HFFc6 (cell line): ENCODE measurements at regions not wholly inside any gene's neighbourhood (a gene's known extent, or its start where the extent isn't known, plus 50 kb on each side); places are given as distances from the start of the nearest gene placed in this dataset.

ENCODE experiments used
- DNase-seq: peaks from one replicate; pipeline ENCODE4 v3.0.0-alpha.2; 2018
- H3K27ac Mint-ChIP-seq: 2 replicates; pipeline ENCODE4 v1.8.0; 2020; ENCODE audit warnings: mild to moderate bottlenecking, mixed read lengths
- H3K27me3 Mint-ChIP-seq: 2 replicates; pipeline ENCODE4 v1.8.0; 2021; ENCODE audit warnings: mild to moderate bottlenecking, moderate library complexity, mixed read lengths; ENCODE audit not compliant: insufficient read depth
- H3K36me3 Mint-ChIP-seq: 2 replicates; pipeline ENCODE4 v1.8.0; 2021; ENCODE audit warnings: low read depth, mixed read lengths
- H3K4me1 Mint-ChIP-seq: 2 replicates; pipeline ENCODE4 v1.8.0; 2020; ENCODE audit warnings: low read depth, mixed read lengths
- H3K4me3 Mint-ChIP-seq: 2 replicates; pipeline ENCODE4 v1.8.0; 2020; ENCODE audit warnings: mild to moderate bottlenecking, moderate library complexity, mixed read lengths
- H3K9me3 Mint-ChIP-seq: 2 replicates; pipeline ENCODE4 v1.8.0; 2020; ENCODE audit warnings: mild to moderate bottlenecking, mixed read lengths
- TF ChIP-seq, protein P1 (sequence below): fragments of 200-600 bp; sonication (generic); IDR thresholded peaks from 2 replicates; pipeline ENCODE4 v1.5.0; 2021; ENCODE audit warnings: antibody characterized with exemption, mild to moderate bottlenecking

DNA sequence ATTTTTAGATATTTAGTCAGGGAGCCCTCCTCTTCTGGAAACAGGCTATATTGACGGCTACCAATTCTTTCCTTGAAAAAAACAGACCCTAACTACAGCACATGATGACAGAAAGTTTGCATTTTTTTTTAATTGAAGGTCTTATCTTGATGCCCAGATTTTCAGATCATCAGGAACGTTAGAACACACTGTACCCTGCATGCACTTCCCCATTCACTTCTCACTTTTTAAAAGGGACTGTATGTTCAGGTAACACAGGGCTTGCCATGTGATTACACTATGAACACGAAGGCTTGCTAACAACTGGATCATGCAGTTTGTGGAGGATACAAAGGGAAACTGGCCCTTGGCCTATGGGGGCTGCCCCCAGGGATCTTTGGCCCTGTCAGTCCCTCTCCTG is 92.6 kb downstream of the RPS29 start:
- H3K4me3 Mint-ChIP-seq = no peak overlapping the region
- TF ChIP-seq, protein P1, sequence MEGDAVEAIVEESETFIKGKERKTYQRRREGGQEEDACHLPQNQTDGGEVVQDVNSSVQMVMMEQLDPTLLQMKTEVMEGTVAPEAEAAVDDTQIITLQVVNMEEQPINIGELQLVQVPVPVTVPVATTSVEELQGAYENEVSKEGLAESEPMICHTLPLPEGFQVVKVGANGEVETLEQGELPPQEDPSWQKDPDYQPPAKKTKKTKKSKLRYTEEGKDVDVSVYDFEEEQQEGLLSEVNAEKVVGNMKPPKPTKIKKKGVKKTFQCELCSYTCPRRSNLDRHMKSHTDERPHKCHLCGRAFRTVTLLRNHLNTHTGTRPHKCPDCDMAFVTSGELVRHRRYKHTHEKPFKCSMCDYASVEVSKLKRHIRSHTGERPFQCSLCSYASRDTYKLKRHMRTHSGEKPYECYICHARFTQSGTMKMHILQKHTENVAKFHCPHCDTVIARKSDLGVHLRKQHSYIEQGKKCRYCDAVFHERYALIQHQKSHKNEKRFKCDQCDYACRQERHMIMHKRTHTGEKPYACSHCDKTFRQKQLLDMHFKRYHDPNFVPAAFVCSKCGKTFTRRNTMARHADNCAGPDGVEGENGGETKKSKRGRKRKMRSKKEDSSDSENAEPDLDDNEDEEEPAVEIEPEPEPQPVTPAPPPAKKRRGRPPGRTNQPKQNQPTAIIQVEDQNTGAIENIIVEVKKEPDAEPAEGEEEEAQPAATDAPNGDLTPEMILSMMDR = no peak
- no peak overlapping the region for H3K27ac Mint-ChIP-seq
- no peaks in the 10 kb centered on the region for H3K9me3 Mint-ChIP-seq
- no peaks in the 10 kb centered on the region for H3K36me3 Mint-ChIP-seq
- peaks cover 19% of the 10 kb centered on the region; the same call in 1 of the 2 replicates for H3K27me3 Mint-ChIP-seq
- no peak for DNase-seq
- no peaks in the 10 kb centered on the region for H3K4me1 Mint-ChIP-seq

DNA sequence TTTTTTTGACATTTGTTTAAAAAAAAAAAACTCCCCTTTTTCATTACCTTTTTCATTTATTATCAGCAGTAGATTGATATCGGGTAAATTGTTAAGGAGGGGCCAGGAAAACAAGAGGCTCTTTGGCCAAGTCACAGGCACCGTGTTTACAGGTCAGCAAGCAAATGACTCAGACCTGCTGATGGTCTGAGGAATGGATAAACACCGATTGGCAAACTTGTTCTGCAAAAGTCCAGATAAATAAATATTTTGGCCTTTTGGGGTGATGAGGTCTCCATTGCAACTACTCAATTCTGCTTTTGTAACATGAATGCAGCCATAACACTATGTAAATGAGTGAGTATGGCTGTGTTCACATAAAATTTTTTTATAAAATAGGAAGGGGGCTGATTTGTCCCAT is 94.0 kb downstream of the RPS29 start:
- Mint-ChIP-seq H3K4me3 (no peak overlapping the region), H3K27me3 (peaks cover 19% of the 10 kb centered on the region; the same call in 1 of the 2 replicates), H3K9me3 (no peaks in the 10 kb centered on the region), H3K4me1 (no peaks in the 10 kb centered on the region), H3K36me3 (no peaks in the 10 kb centered on the region), H3K27ac (no peak overlapping the region)
- TF ChIP-seq, protein P1 = no peak
- no peak for DNase-seq

DNA sequence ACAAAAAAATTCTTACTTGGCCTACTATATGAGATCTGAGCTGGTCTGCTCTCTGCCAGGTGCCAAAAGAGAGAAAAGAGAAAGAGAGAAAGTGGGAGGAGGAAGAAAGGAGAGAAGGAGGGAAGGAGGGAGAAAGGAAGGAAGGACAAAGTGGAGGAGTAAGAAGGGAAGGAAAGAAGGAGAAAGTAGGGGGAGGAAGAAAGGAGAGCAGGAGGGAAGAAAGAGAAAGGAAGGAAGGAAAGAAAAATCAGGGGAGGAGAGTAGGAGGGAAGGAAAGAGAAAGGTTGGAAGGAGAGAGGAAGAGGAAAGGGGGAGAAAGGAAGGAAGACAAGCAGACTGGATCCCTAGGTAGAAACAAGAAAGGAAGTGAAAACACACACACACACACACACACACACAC is 96.8 kb downstream of the RPS29 start:
- Mint-ChIP-seq H3K27ac (no peak overlapping the region), H3K4me1 (no peaks in the 10 kb centered on the region), H3K9me3 (no peaks in the 10 kb centered on the region), H3K36me3 (no peaks in the 10 kb centered on the region), H3K27me3 (peaks cover 13% of the 10 kb centered on the region; the same call in 1 of the 2 replicates), H3K4me3 (no peak overlapping the region)
- DNase-seq = no peak
- TF ChIP-seq, protein P1 = no peak

DNA sequence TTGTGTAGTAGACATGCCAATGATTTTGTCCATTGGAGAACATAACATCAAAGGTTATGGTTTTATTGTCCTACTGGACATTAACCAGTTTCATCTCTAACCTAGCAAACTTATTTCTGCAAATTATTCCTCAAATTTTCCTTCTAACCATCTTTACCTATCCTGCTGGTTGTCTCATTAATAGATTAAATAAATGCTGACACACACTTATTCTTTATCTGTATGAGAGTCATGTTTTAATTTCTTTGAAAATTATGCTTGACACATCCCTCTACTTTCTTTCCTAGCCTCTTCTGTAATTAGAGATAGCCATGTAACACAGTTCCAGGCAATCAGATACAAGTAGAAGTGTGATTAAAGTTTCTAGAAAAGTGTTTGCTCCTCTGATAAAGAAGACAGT is 98.9 kb downstream of the RPS29 start:
- H3K27me3 Mint-ChIP-seq = peaks cover 7% of the 10 kb centered on the region; the same call in 1 of the 2 replicates
- no peak overlapping the region for H3K4me3 Mint-ChIP-seq
- no peaks in the 10 kb centered on the region for H3K9me3 Mint-ChIP-seq
- DNase-seq = no peak
- H3K4me1 Mint-ChIP-seq = no peaks in the 10 kb centered on the region
- no peak overlapping the region for H3K27ac Mint-ChIP-seq
- TF ChIP-seq, protein P1 = no peak
- H3K36me3 Mint-ChIP-seq = no peaks in the 10 kb centered on the region

DNA sequence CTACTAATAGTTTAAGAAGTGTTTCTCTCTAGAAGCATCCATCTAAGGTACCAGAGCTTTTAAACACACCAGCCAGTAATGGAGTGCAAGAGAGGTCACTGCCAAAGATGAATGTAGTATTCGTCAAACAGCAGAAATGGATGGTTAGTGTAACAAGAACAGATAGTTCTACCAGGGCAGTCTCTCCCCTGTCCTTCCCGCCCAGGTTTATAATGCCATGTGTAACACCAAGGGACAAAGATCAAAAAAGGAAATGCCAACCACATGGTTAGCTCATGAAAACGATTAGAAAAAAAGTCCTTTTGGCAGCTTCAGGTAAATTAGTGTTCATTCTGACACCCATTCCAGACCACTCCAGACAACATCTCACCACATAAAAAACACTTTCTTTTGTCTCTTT is 100.9 kb downstream of the RPS29 start:
- H3K4me3 Mint-ChIP-seq = no peak overlapping the region
- DNase-seq = no peak
- no peak overlapping the region for H3K27ac Mint-ChIP-seq
- H3K9me3 Mint-ChIP-seq = no peaks in the 10 kb centered on the region
- TF ChIP-seq, protein P1 = no peak
- no peaks in the 10 kb centered on the region for H3K4me1 Mint-ChIP-seq
- peaks cover 2% of the 10 kb centered on the region; the same call in 1 of the 2 replicates for H3K27me3 Mint-ChIP-seq
- H3K36me3 Mint-ChIP-seq = no peaks in the 10 kb centered on the region

DNA sequence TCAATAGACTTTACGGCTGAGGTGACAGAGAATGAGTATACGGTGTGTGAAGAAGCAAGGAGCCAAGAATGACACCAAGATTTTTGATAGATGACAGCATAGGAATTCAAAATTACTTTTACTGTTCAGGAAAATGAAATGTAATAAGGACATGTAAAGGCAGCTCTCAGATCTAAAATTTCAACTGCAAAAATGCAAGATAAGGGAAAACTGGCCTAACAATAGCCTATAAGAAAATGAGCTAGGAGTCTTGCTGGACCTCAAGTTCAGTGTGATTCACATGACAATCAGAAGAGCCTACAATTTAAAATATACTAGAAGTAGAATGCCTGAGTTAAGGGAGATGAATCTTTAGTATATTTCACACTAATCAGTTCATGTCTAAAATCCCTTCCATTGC is 102.0 kb downstream of the RPS29 start:
- H3K27ac Mint-ChIP-seq = no peak overlapping the region
- no peak for DNase-seq
- peaks cover 2% of the 10 kb centered on the region; the same call in 1 of the 2 replicates for H3K27me3 Mint-ChIP-seq
- H3K9me3 Mint-ChIP-seq = no peaks in the 10 kb centered on the region
- H3K4me3 Mint-ChIP-seq = no peak overlapping the region
- H3K36me3 Mint-ChIP-seq = no peaks in the 10 kb centered on the region
- H3K4me1 Mint-ChIP-seq = no peaks in the 10 kb centered on the region
- TF ChIP-seq, protein P1 = no peak
